ENCODE measurements at regions not wholly inside any gene's neighbourhood (a gene's known extent, or its start where the extent isn't known, plus 50 kb on each side); places are given as distances from the start of the nearest gene placed in this dataset.
"Not testable (repeated sequence)": the region's sequence is repeated elsewhere in the genome, so short reads cannot be mapped to it uniquely, and the experiment has no call there.

- not testable (repeated sequence) for TF ChIP-seq PKNOX1 (IDR thresholded peaks at IDR 0.05); FOXM1 (IDR thresholded peaks at IDR 0.05; ENCODE audit: borderline replicate concordance); BHLHE40 (IDR thresholded peaks at IDR 0.05; ENCODE audit: borderline replicate concordance)
Measured at GRCh38 chr1:184833994-184834393, 79.3 kb upstream of the EDEM3 start.

All from HEK293T (cell line).